HEK293 (cell line): ENCODE measurements at regions not wholly inside any gene's neighbourhood (a gene's known extent, or its start where the extent isn't known, plus 50 kb on each side); places are given as distances from the start of the nearest gene placed in this dataset.

ENCODE experiments used
- CTCF ChIA-PET: fragments of 350-600 bp; formaldehyde crosslinking; extraction: SDS; loops from one replicate; lab custom pipeline; 2021; ENCODE audit warnings: antibody characterized with exemption; lab: Yijun Ruan, JAX
- POLR2A ChIA-PET: fragments of 300-600 bp; formaldehyde crosslinking; extraction: SDS; loops from one replicate; lab custom pipeline; 2020; ENCODE audit warnings: antibody characterized with exemption, inconsistent platforms; lab: Yijun Ruan, JAX
- H3K27ac ChIP-seq: fragments of 200-500 bp; sonication (Bioruptor generic); 2 replicates; pipeline ENCODE4 v1.5.1; 2014; ENCODE audit warnings: low read depth, low read length, control low read depth, inconsistent platforms; ENCODE audit errors: extremely low read depth
- H3K36me3 ChIP-seq, 2 experiments: fragments of 200-500 bp in 1 of 2; sonication (Bioruptor generic) in 1 of 2; 1 replicate in 1 of 2; 2 replicates in 1 of 2; pipeline ENCODE4 v1.5.1; 2014 to 2017; ENCODE audit warnings: inconsistent platforms in 2 of 2, low read length in 2 of 2; ENCODE audit not compliant: control insufficient read depth in 2 of 2, insufficient read depth in 1 of 2
- H3K4me1 ChIP-seq: fragments of 200-500 bp; sonication (Bioruptor generic); 2 replicates; pipeline ENCODE4 v1.5.1; 2014; ENCODE audit warnings: mild to moderate bottlenecking, low read length, inconsistent platforms; ENCODE audit not compliant: control insufficient read depth, insufficient read depth
- H3K4me3 ChIP-seq: 2 replicates; pipeline ENCODE4 v1.5.1; 2011; ENCODE audit warnings: low read depth, mild to moderate bottlenecking, control low read depth, low read length, moderate library complexity
- H3K9me3 ChIP-seq: fragments of 200-500 bp; sonication (Bioruptor generic); 2 replicates; pipeline ENCODE4 v1.5.1; 2014; ENCODE audit warnings: low read depth, low read length, inconsistent platforms; ENCODE audit not compliant: control insufficient read depth, insufficient read depth
- GLIS1 ChIP-seq: fragments of 450-650 bp; formaldehyde crosslinking; IDR thresholded peaks from 2 replicates; pipeline ENCODE4 v1.5.1; 2016; ENCODE audit warnings: missing biosample characterization, missing genetic modification characterization
- HOXC10 ChIP-seq: sonication (generic); formaldehyde crosslinking; IDR thresholded peaks from 2 replicates; pipeline ENCODE4 v1.8.1; 2023; ENCODE audit warnings: mild to moderate bottlenecking, missing genetic modification reagents
- KLF7 ChIP-seq: fragments of 450-650 bp; formaldehyde crosslinking; IDR thresholded peaks from 2 replicates; pipeline ENCODE4 v1.5.1; 2016; ENCODE audit warnings: missing biosample characterization, missing genetic modification characterization, borderline replicate concordance
- MEIS1 ChIP-seq: sonication (generic); formaldehyde crosslinking; IDR thresholded peaks from 2 replicates; pipeline ENCODE4 v1.8.1; 2022; ENCODE audit warnings: missing genetic modification reagents, mild to moderate bottlenecking, borderline replicate concordance
- WT1 ChIP-seq: fragments of 450-650 bp; formaldehyde crosslinking; IDR thresholded peaks from 2 replicates; pipeline ENCODE4 v1.5.1; 2016; ENCODE audit warnings: missing biosample characterization, missing genetic modification characterization
- ZFP37 ChIP-seq: fragments of 450-650 bp; formaldehyde crosslinking; IDR thresholded peaks from 2 replicates; pipeline ENCODE4 v1.5.1; 2016; ENCODE audit warnings: missing biosample characterization, missing genetic modification characterization
- ZNF114 ChIP-seq: fragments of 450-650 bp; formaldehyde crosslinking; IDR thresholded peaks from 2 replicates; pipeline ENCODE4 v1.5.0; 2017; ENCODE audit warnings: missing biosample characterization, missing genetic modification characterization
- ZNF311 ChIP-seq: fragments of 450-650 bp; formaldehyde crosslinking; IDR thresholded peaks from 2 replicates; pipeline ENCODE4 v1.5.1; 2017; ENCODE audit warnings: missing biosample characterization, missing genetic modification characterization, borderline replicate concordance
- ZNF324 ChIP-seq: fragments of 450-650 bp; formaldehyde crosslinking; IDR thresholded peaks from 2 replicates; pipeline ENCODE4 v1.5.1; 2016; ENCODE audit warnings: missing biosample characterization, missing genetic modification characterization
- ZNF350 ChIP-seq: fragments of 450-650 bp; formaldehyde crosslinking; IDR thresholded peaks from 2 replicates; pipeline ENCODE4 v1.5.0; 2017; ENCODE audit warnings: missing biosample characterization, mild to moderate bottlenecking, missing genetic modification characterization
- ZNF501 ChIP-seq: fragments of 450-650 bp; formaldehyde crosslinking; IDR thresholded peaks from 2 replicates; pipeline ENCODE4 v1.5.1; 2016; ENCODE audit warnings: missing biosample characterization, missing genetic modification characterization
- ZNF530 ChIP-seq: fragments of 450-650 bp; formaldehyde crosslinking; IDR thresholded peaks from 2 replicates; pipeline ENCODE4 v1.5.1; 2016; ENCODE audit warnings: low read depth, missing biosample characterization, missing genetic modification characterization
- ZNF664 ChIP-seq: fragments of 450-650 bp; formaldehyde crosslinking; IDR thresholded peaks from 2 replicates; pipeline ENCODE4 v1.5.1; 2016; ENCODE audit warnings: missing biosample characterization, missing genetic modification characterization
- ZNF791 ChIP-seq: fragments of 450-650 bp; formaldehyde crosslinking; IDR thresholded peaks from 2 replicates; pipeline ENCODE4 v1.5.1; 2016; ENCODE audit warnings: missing biosample characterization, missing genetic modification characterization

DNA sequence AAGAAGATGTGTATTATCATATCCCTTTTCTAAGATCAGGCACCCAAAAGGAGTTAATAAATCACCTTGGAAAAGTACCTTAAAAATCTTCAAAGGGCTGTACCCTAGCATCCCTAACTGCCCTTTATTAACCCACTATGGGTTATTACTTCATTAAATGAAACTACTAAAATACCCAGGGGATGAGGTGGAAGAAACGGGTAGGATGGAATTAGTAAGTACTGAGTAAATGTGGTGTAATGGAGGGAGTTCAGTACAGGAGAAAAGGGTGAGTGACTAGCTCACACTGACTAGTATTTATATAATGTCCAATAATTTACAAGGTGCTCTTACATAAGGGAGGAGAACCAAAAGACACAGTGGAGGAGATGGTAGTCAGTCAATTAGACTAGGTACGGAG lies 51.0 kb upstream of the RASGEF1B start:
- no peak for TF ChIP-seq KLF7 (tag by site-specific recombination)
- TF ChIP-seq ZFP37 (tag by site-specific recombination): no peak
- no peak for TF ChIP-seq ZNF350 (tag by site-specific recombination)
- TF ChIP-seq ZNF791: no peak
- Histone ChIP-seq H3K27ac (no peak overlapping the region), H3K36me3 (no peaks in the 10 kb centered on the region), H3K9me3 (no peaks in the 10 kb centered on the region), H3K4me3 (no peak overlapping the region), H3K4me1 (no peaks in the 10 kb centered on the region)
- ChIA-PET POLR2A (no interaction called here), CTCF (interaction anchor here (1.0 kb wide), 1 partner anchor 12 kb away, joined by 3 read pairs; no protein-coding TSS in a partner anchor)

DNA sequence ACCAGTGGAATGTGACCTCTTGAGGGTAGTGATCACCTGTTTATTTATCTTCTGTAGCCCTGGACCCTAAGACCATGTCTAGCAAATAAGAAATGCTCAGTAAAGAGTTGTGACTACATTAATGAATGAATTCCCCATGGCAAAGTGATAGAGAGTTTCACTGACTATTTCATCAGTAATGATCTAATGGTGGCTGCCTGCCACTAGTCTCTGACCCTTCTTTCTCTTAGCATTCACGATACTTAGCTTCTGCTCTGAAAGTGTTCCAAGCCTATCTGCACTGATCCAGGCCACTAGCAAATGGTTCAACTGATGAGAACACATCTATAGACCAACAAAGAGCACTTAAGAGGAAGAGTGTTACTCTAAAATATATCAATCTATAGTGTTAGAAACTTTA lies 50.0 kb upstream of the RASGEF1B start:
- Histone ChIP-seq H3K36me3 (no peaks in the 10 kb centered on the region), H3K27ac (no peak overlapping the region), H3K4me1 (no peaks in the 10 kb centered on the region), H3K4me3 (no peak overlapping the region), H3K9me3 (no peaks in the 10 kb centered on the region)
- POLR2A ChIA-PET: no interaction called here
- CTCF ChIA-PET: no interaction called here
- TF ChIP-seq ZNF311 (tag by site-specific recombination) (no peak), ZNF530 (no peak), HOXC10 (CRISPR knock-in tag) (no peak), MEIS1 (CRISPR knock-in tag) (no peak), GLIS1 (tag by site-specific recombination) (no peak), WT1 (no peak), ZNF501 (no peak), ZNF664 (no peak), ZNF114 (no peak), ZNF324 (no peak)
